ENCODE measurements at regions not wholly inside any gene's neighbourhood (a gene's known extent, or its start where the extent isn't known, plus 50 kb on each side); places are given as distances from the start of the nearest gene placed in this dataset.

DNA sequence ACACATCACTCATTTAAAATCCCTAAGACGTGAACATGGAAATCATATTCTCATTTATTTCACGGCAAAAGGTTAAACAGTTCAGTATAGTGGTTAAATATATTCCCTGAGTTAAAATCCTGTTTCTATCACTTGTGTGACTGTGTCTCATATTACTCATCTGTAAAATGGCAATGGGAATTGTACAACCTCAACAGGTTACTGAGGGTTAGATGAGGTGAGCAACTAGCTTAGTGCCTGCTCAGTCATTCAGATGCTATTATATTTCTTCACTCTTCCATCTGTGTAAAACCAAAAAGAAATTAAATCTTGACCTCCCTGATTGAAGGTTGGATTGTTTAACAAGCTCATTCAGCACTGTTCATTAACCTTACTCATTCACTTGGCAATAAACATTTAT is 212.4 kb upstream of the STK17B start:
- Mint-ChIP-seq H3K4me3 (ENCODE audit: unreplicated experiment) (no peak overlapping the region), H3K36me3 (ENCODE audit: unreplicated experiment) (no peaks in the 10 kb centered on the region), H3K27me3 (ENCODE audit: unreplicated experiment) (no peaks in the 10 kb centered on the region), H3K27ac (ENCODE audit: unreplicated experiment) (no peak overlapping the region), H3K9me3 (ENCODE audit: unreplicated experiment) (peaks cover 4% of the 10 kb centered on the region), H3K4me1 (ENCODE audit: unreplicated experiment) (peaks cover 16% of the 10 kb centered on the region)
- no peak for TF ChIP-seq CTCF (IDR thresholded peaks at IDR 0.05)
- no peak for DNase-seq (ENCODE audit: extremely low spot score, unreplicated experiment)

GRCh38 chr2:196384729-196385128 is 213.4 kb upstream of the STK17B start:
- TF ChIP-seq CTCF (IDR thresholded peaks at IDR 0.05), result no peak
- Mint-ChIP-seq H3K27ac (ENCODE audit: unreplicated experiment) (no peak overlapping the region), H3K4me1 (ENCODE audit: unreplicated experiment) (peaks cover 14% of the 10 kb centered on the region), H3K4me3 (ENCODE audit: unreplicated experiment) (no peak overlapping the region), H3K27me3 (ENCODE audit: unreplicated experiment) (no peaks in the 10 kb centered on the region), H3K36me3 (ENCODE audit: unreplicated experiment) (no peaks in the 10 kb centered on the region), H3K9me3 (ENCODE audit: unreplicated experiment) (peaks cover 4% of the 10 kb centered on the region)
- DNase-seq (ENCODE audit: extremely low spot score, unreplicated experiment), result no peak

- TF ChIP-seq CTCF (IDR thresholded peaks at IDR 0.05), result no peak
- Mint-ChIP-seq H3K4me1 (ENCODE audit: unreplicated experiment) (peaks cover 8% of the 10 kb centered on the region), H3K4me3 (ENCODE audit: unreplicated experiment) (no peak overlapping the region), H3K9me3 (ENCODE audit: unreplicated experiment) (peaks cover 4% of the 10 kb centered on the region), H3K27me3 (ENCODE audit: unreplicated experiment) (no peaks in the 10 kb centered on the region), H3K36me3 (ENCODE audit: unreplicated experiment) (peaks cover 2% of the 10 kb centered on the region), H3K27ac (ENCODE audit: unreplicated experiment) (no peak overlapping the region)
- no peak for DNase-seq (ENCODE audit: extremely low spot score, unreplicated experiment)
Measured at GRCh38 chr2:196389670-196390069, 218.3 kb upstream of the STK17B start.

- no peak for DNase-seq (ENCODE audit: extremely low spot score, unreplicated experiment)
- H3K9me3 Mint-ChIP-seq (ENCODE audit: unreplicated experiment), result peaks cover 4% of the 10 kb centered on the region
Measured at GRCh38 chr2:196390243-196391148, 219.1 kb upstream of the STK17B start.

More at GRCh38 chr2:196390243-196391148, 219.1 kb upstream of the STK17B start:
- no peaks in the 10 kb centered on the region for H3K27me3 Mint-ChIP-seq (ENCODE audit: unreplicated experiment)
- H3K36me3 Mint-ChIP-seq (ENCODE audit: unreplicated experiment), result peaks cover 2% of the 10 kb centered on the region
- H3K4me1 Mint-ChIP-seq (ENCODE audit: unreplicated experiment), result peaks cover 8% of the 10 kb centered on the region
- H3K27ac Mint-ChIP-seq (ENCODE audit: unreplicated experiment), result no peak overlapping the region
- no peak for TF ChIP-seq CTCF (IDR thresholded peaks at IDR 0.05)
- no peak overlapping the region for H3K4me3 Mint-ChIP-seq (ENCODE audit: unreplicated experiment)
